Testis (tissue), 2 donors: ENCODE measurements at regions not wholly inside any gene's neighbourhood (a gene's known extent, or its start where the extent isn't known, plus 50 kb on each side); places are given as distances from the start of the nearest gene placed in this dataset.

Experiments
- POLR2A ChIP-seq: fragments of 450-650 bp; IDR thresholded peaks from one replicate; pipeline ENCODE4 v1.6.1; 2017; ENCODE audit warnings: antibody characterized with exemption, mild to moderate bottlenecking, moderate library complexity
- TF ChIP-seq, protein P1 (sequence below), 3 experiments: fragments of 450-650 bp in 2 of 3; fragments of 200-600 bp in 1 of 3; sonication (generic) in 1 of 3; IDR thresholded peaks; one replicate each; pipeline ENCODE4 v1.5.1; 2016 to 2019; ENCODE audit warnings: antibody characterized with exemption in 3 of 3, mild to moderate bottlenecking in 2 of 3, moderate library complexity in 1 of 3

GRCh38 chr6:119957195-119957594, 607.6 kb upstream of the MAN1A1 start:
- TF ChIP-seq, protein P1, sequence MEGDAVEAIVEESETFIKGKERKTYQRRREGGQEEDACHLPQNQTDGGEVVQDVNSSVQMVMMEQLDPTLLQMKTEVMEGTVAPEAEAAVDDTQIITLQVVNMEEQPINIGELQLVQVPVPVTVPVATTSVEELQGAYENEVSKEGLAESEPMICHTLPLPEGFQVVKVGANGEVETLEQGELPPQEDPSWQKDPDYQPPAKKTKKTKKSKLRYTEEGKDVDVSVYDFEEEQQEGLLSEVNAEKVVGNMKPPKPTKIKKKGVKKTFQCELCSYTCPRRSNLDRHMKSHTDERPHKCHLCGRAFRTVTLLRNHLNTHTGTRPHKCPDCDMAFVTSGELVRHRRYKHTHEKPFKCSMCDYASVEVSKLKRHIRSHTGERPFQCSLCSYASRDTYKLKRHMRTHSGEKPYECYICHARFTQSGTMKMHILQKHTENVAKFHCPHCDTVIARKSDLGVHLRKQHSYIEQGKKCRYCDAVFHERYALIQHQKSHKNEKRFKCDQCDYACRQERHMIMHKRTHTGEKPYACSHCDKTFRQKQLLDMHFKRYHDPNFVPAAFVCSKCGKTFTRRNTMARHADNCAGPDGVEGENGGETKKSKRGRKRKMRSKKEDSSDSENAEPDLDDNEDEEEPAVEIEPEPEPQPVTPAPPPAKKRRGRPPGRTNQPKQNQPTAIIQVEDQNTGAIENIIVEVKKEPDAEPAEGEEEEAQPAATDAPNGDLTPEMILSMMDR (IDR thresholded peaks at IDR 0.05), result no peak
- no peak for TF ChIP-seq POLR2A
